ENCODE measurements at regions not wholly inside any gene's neighbourhood (a gene's known extent, or its start where the extent isn't known, plus 50 kb on each side); places are given as distances from the start of the nearest gene placed in this dataset.
"Not testable (repeated sequence)": the region's sequence is repeated elsewhere in the genome, so short reads cannot be mapped to it uniquely, and the experiment has no call there.

- no peak for DNase-seq
Measured at GRCh38 chr10:89952325-89952724, 250.9 kb downstream of the KIF20B start.

- DNase-seq = no peak
Measured at GRCh38 chr10:89952751-89953150, 251.4 kb downstream of the KIF20B start.

- DNase-seq = no peak
Measured at GRCh38 chr10:89954061-89954460, 252.7 kb downstream of the KIF20B start.

- no peak for DNase-seq
Measured at GRCh38 chr10:89954787-89955566, 253.6 kb downstream of the KIF20B start.

GRCh38 chr10:89959433-89960110, 258.2 kb downstream of the KIF20B start:
- DNase-seq = no peak

GRCh38 chr10:89963451-89964102, 262.2 kb downstream of the KIF20B start:
- no peak for DNase-seq

GRCh38 chr10:89966211-89966610, 264.8 kb downstream of the KIF20B start:
- DNase-seq = no peak

GRCh38 chr10:89973326-89973725, 271.9 kb downstream of the KIF20B start:
- no peak for DNase-seq

- no peak for DNase-seq
Measured at GRCh38 chr10:89975071-89975470, 273.7 kb downstream of the KIF20B start.

- DNase-seq = no peak
Measured at GRCh38 chr10:89975771-89976170, 274.4 kb downstream of the KIF20B start.

GRCh38 chr10:89978081-89978480, 276.7 kb downstream of the KIF20B start:
- DNase-seq = no peak

GRCh38 chr10:89979726-89980125, 278.3 kb downstream of the KIF20B start:
- DNase-seq = no peak

GRCh38 chr10:89980166-89980565, 278.8 kb downstream of the KIF20B start:
- DNase-seq = no peak

- no peak for DNase-seq
Measured at GRCh38 chr10:89981891-89982290, 280.5 kb downstream of the KIF20B start.

GRCh38 chr10:89985446-89985845, 284.1 kb downstream of the KIF20B start:
- DNase-seq = no peak

- DNase-seq = not testable (repeated sequence)
Measured at GRCh38 chr10:89988361-89988760, 287.0 kb downstream of the KIF20B start.

GRCh38 chr10:89992575-89992974, 291.2 kb downstream of the KIF20B start:
- DNase-seq = no peak

GRCh38 chr10:90007226-90007625, 305.8 kb downstream of the KIF20B start:
- DNase-seq = no peak

GRCh38 chr10:90011281-90011680, 309.9 kb downstream of the KIF20B start:
- DNase-seq = not testable (repeated sequence)

GRCh38 chr10:90018819-90019218, 317.4 kb downstream of the KIF20B start:
- DNase-seq = no peak

- DNase-seq = no peak
Measured at GRCh38 chr10:90020506-90020905, 319.1 kb downstream of the KIF20B start.

- DNase-seq = no peak
Measured at GRCh38 chr10:90023950-90024349, 322.6 kb downstream of the KIF20B start.

GRCh38 chr10:90028312-90028711, 326.9 kb downstream of the KIF20B start:
- DNase-seq = no peak

- no peak for DNase-seq
Measured at GRCh38 chr10:90031776-90032175, 330.4 kb downstream of the KIF20B start.
